ENCODE measurements at regions not wholly inside any gene's neighbourhood (a gene's known extent, or its start where the extent isn't known, plus 50 kb on each side); places are given as distances from the start of the nearest gene placed in this dataset.
"Not testable (repeated sequence)": the region's sequence is repeated elsewhere in the genome, so short reads cannot be mapped to it uniquely, and the experiment has no call there.

- TF ChIP-seq CTCFL (IDR thresholded peaks at IDR 0.05; ENCODE audit: borderline replicate concordance, insufficient read depth, low read depth, low read length, poor library complexity, severe bottlenecking): no peak
Measured at GRCh38 chr9:29625292-29625731, 2052.0 kb upstream of the C9orf72 start (continued).

GRCh38 chr9:29625931-29626330, 2052.7 kb upstream of the C9orf72 start:
- ChIA-PET POLR2A (no interaction called here), CTCF (ENCODE audit: low intra/inter-chr PET ratio) (no interaction called here)
- H4K20me1 ChIP-seq (replicated peaks; ENCODE audit: control insufficient read depth, insufficient read depth, low read length): no peaks in the 10 kb centered on the region
- H3K9ac ChIP-seq (ENCODE audit: insufficient read depth in 1 of 2, low read depth in 2 of 2, low read length in 2 of 2): no peak overlapping the region
- intact Hi-C loops (cut with micrococcal nuclease): no loop called here
- H3K4me2 ChIP-seq (ENCODE audit: insufficient read depth, low read length): no peak overlapping the region
- H3K4me3 ChIP-seq: no peak overlapping the region
- H3K9me3 ChIP-seq (replicated peaks; ENCODE audit: control insufficient read depth, insufficient read depth, low read depth, low read length): no peaks in the 10 kb centered on the region
- no CpG with 5 or more reads among the region's 3 CpGs for WGBS (ENCODE audit: insufficient coverage, low coverage, missing lambda C conversion rate)
- H3K27ac ChIP-seq (ENCODE audit: extremely low read depth, low read depth, low read length): no peak overlapping the region
- no peaks in the 10 kb centered on the region for H3K9me1 ChIP-seq (ENCODE audit: control insufficient read depth, insufficient read depth, low read length)
- H3K27me3 ChIP-seq (ENCODE audit: control insufficient read depth in 2 of 2, insufficient read depth in 2 of 2, low read length in 2 of 2): no peaks in the 10 kb centered on the region
- H3K36me3 ChIP-seq (ENCODE audit: control insufficient read depth, insufficient read depth, low read length): no peaks in the 10 kb centered on the region
- FAIRE-seq: no peak
- ATAC-seq: no peak
- no peak overlapping the region for H2AFZ ChIP-seq (ENCODE audit: low read depth, low read length)
- TF ChIP-seq E2F4 (CRISPR knock-in tag; IDR thresholded peaks at IDR 0.05; ENCODE audit: low read depth) (no peak), CTBP1 (IDR thresholded peaks at IDR 0.05; ENCODE audit: borderline replicate concordance) (no peak), MXD1 (CRISPR knock-in tag; IDR thresholded peaks at IDR 0.05; ENCODE audit: borderline replicate concordance, poor library complexity, severe bottlenecking) (no peak), BRD9 (IDR thresholded peaks at IDR 0.05; ENCODE audit: low read depth, partially characterized antibody) (no peak), ZNF23 (CRISPR knock-in tag; IDR thresholded peaks at IDR 0.05) (no peak)
- BruUV-seq (replicated peaks): no TSS peak
- H3K4me1 ChIP-seq (replicated peaks in 1 of 2; ENCODE audit: control insufficient read depth in 2 of 2, insufficient read depth in 2 of 2, low read length in 2 of 2): no peaks in the 10 kb centered on the region
- in situ Hi-C loops (cut with MboI): no loop called here
- H3K79me2 ChIP-seq (ENCODE audit: control insufficient read depth, insufficient read depth, low read length): no peaks in the 10 kb centered on the region
- no peak for DNase-seq (ENCODE audit: extremely low read depth in 1 of 4, low spot score in 3 of 4)

- ATAC-seq; H3K4me3 ChIP-seq; H3K36me3 ChIP-seq (ENCODE audit: control insufficient read depth, insufficient read depth, low read length); H4K20me1 ChIP-seq (replicated peaks; ENCODE audit: control insufficient read depth, insufficient read depth, low read length); H3K4me2 ChIP-seq (ENCODE audit: insufficient read depth, low read length); in situ Hi-C loops (cut with MboI); H2AFZ ChIP-seq (ENCODE audit: low read depth, low read length); DNase-seq (ENCODE audit: extremely low read depth in 1 of 4, low spot score in 3 of 4); H3K9ac ChIP-seq (ENCODE audit: insufficient read depth in 1 of 2, low read depth in 2 of 2, low read length in 2 of 2); H3K27me3 ChIP-seq (ENCODE audit: control insufficient read depth in 2 of 2, insufficient read depth in 2 of 2, low read length in 2 of 2); H3K27ac ChIP-seq (ENCODE audit: extremely low read depth, low read depth, low read length); BruUV-seq (replicated peaks); FAIRE-seq; H3K9me1 ChIP-seq (ENCODE audit: control insufficient read depth, insufficient read depth, low read length); H3K4me1 ChIP-seq (replicated peaks in 1 of 2; ENCODE audit: control insufficient read depth in 2 of 2, insufficient read depth in 2 of 2, low read length in 2 of 2); CTCF ChIA-PET (ENCODE audit: low intra/inter-chr PET ratio); POLR2A ChIA-PET; intact Hi-C loops (cut with micrococcal nuclease); H3K79me2 ChIP-seq (ENCODE audit: control insufficient read depth, insufficient read depth, low read length); H3K9me3 ChIP-seq (replicated peaks; ENCODE audit: control insufficient read depth, insufficient read depth, low read depth, low read length): not testable (repeated sequence)
- WGBS (ENCODE audit: insufficient coverage, low coverage, missing lambda C conversion rate): no CpG with 5 or more reads among the region's 1 CpG
Measured at GRCh38 chr9:29628856-29629255, 2055.6 kb upstream of the C9orf72 start.

Data from K562 (cell line).